Parathyroid adenoma (tissue), 2 donors: ENCODE measurements at regions not wholly inside any gene's neighbourhood (a gene's known extent, or its start where the extent isn't known, plus 50 kb on each side); places are given as distances from the start of the nearest gene placed in this dataset.

ENCODE experiments used
- H2AFZ ChIP-seq: fragments of 300-600 bp; sonication (generic); one replicate; pipeline ENCODE4 v1.7.0; 2017; ENCODE audit warnings: antibody characterized with exemption, mild to moderate bottlenecking
- H3K27ac ChIP-seq: fragments of 300-600 bp; sonication (generic); one replicate; pipeline ENCODE4 v1.7.0; 2017
- H3K27me3 ChIP-seq: fragments of 300-600 bp; sonication (generic); one replicate; pipeline ENCODE4 v1.7.0; 2017; ENCODE audit warnings: low read length; ENCODE audit not compliant: control insufficient read depth, insufficient read depth
- H3K36me3 ChIP-seq: fragments of 300-600 bp; sonication (generic); one replicate; pipeline ENCODE4 v1.7.0; 2017; ENCODE audit warnings: low read length; ENCODE audit not compliant: control insufficient read depth, insufficient read depth
- H3K4me1 ChIP-seq: fragments of 300-600 bp; sonication (generic); one replicate; pipeline ENCODE4 v1.7.0; 2017; ENCODE audit warnings: control low read depth
- H3K4me2 ChIP-seq: fragments of 300-600 bp; sonication (generic); one replicate; pipeline ENCODE4 v1.7.0; 2017; ENCODE audit warnings: low read length
- H3K4me3 ChIP-seq: fragments of 300-600 bp; sonication (generic); one replicate; pipeline ENCODE4 v1.7.0; 2017; ENCODE audit warnings: low read depth, low read length
- H3K79me2 ChIP-seq: fragments of 300-600 bp; sonication (generic); one replicate; pipeline ENCODE4 v1.7.0; 2017; ENCODE audit warnings: control low read depth
- H3K9ac ChIP-seq: fragments of 300-600 bp; sonication (generic); one replicate; pipeline ENCODE4 v1.7.0; 2017; ENCODE audit warnings: mild to moderate bottlenecking
- H3K9me3 ChIP-seq: fragments of 300-600 bp; sonication (generic); one replicate; pipeline ENCODE4 v1.7.0; 2017; ENCODE audit warnings: low read length; ENCODE audit not compliant: control insufficient read depth
- CTCF ChIP-seq: fragments of 300-600 bp; sonication (generic); IDR thresholded peaks from one replicate; pipeline ENCODE4 v1.7.0; 2017; ENCODE audit warnings: antibody characterized with exemption, mild to moderate bottlenecking
- donor health status: primary hyperparathyroidism.

GRCh38 chr9:80698725-80699410 lies 990.5 kb downstream of the TLE1 start:
- no peaks in the 10 kb centered on the region for H3K36me3 ChIP-seq
- TF ChIP-seq CTCF = no peak
- no peak overlapping the region for H2AFZ ChIP-seq
- H3K4me1 ChIP-seq = no peaks in the 10 kb centered on the region
- no peak overlapping the region for H3K4me3 ChIP-seq
- no peak overlapping the region for H3K27ac ChIP-seq
- H3K9me3 ChIP-seq = no peaks in the 10 kb centered on the region
- no peaks in the 10 kb centered on the region for H3K79me2 ChIP-seq
- no peak overlapping the region for H3K4me2 ChIP-seq
- H3K27me3 ChIP-seq = no peaks in the 10 kb centered on the region
- H3K9ac ChIP-seq = no peak overlapping the region

DNA sequence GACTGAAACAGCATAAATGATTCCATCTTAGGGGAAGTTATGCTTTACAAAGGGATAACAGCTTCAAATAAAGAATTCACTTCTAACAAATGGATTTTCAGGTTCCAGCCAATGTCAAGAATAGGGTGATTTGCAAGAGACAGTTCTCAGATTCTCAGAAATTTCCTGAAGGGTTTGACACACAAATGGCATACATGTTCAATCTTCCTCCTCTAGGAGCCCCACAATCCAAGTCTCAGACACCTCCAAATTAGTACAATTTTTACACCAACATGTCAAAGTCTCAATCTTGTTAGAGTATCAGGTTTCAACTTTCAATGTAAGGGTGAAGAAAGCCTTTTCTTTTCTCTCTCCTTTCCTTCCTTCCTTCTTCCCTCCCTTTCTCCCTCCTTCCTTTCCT lies 996.6 kb downstream of the TLE1 start:
- no peak for TF ChIP-seq CTCF
- Histone ChIP-seq H3K9ac (no peak overlapping the region), H3K4me3 (no peak overlapping the region), H3K79me2 (no peaks in the 10 kb centered on the region), H3K27me3 (no peaks in the 10 kb centered on the region), H3K9me3 (no peaks in the 10 kb centered on the region), H3K36me3 (no peaks in the 10 kb centered on the region), H3K4me1 (no peaks in the 10 kb centered on the region), H3K27ac (no peak overlapping the region), H3K4me2 (no peak overlapping the region), H2AFZ (no peak overlapping the region)

DNA sequence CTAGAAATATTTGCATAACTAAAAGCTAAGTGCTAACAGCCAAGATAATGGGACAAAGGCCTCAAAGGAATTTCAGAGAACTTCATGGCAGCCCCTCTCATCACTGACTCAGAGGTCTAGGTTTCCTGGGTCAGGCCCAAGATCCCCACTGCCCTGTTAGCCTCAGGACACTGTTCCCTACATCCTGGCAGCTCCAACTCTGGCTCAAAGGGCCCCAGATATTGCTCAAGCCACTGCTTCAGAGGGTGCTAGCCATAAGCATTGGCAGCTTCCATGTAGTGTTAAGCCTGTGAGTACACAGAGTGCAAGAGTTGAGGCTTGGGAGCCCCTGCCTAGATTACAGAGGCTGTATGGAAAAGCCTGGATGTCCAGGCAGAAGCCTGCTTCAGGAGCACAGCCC lies 998.1 kb downstream of the TLE1 start:
- H3K4me2 ChIP-seq = no peak overlapping the region
- TF ChIP-seq CTCF = no peak
- H3K79me2 ChIP-seq = no peaks in the 10 kb centered on the region
- no peak overlapping the region for H3K9ac ChIP-seq
- H3K27me3 ChIP-seq = no peaks in the 10 kb centered on the region
- no peaks in the 10 kb centered on the region for H3K4me1 ChIP-seq
- H3K4me3 ChIP-seq = no peak overlapping the region
- H2AFZ ChIP-seq = no peak overlapping the region
- H3K36me3 ChIP-seq = no peaks in the 10 kb centered on the region
- no peaks in the 10 kb centered on the region for H3K9me3 ChIP-seq
- no peak overlapping the region for H3K27ac ChIP-seq

DNA sequence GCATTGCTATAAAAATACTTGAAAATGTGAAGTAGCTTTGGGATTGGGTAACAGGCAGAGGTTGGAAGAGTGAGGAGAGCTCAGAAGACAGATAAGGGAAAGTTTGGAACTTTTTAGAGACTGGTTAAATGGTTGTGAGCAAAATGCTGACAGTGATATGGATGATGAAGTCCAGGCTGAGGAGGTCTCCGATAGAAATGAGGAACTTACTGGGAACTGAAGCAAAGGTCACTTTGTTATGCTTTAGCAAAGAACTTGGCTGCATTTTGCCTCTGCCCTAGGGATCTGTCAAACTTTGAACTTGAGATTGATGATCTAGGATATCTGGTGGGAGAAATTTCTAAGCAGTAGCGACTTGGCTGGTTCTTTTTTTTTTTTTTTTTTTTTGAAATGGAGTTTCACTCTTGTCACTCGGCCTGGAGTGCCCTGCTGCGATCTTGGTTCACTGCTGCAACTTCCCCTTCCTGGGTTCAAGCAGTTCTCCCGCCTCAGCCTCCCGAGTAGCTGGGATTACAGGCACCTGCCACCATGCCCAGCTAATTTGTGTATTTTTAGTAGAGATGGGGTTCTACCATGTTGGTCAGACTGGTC lies 998.9 kb downstream of the TLE1 start:
- no peaks in the 10 kb centered on the region for H3K36me3 ChIP-seq
- no peaks in the 10 kb centered on the region for H3K9me3 ChIP-seq
- H3K4me2 ChIP-seq = no peak overlapping the region
- no peaks in the 10 kb centered on the region for H3K27me3 ChIP-seq
- no peaks in the 10 kb centered on the region for H3K4me1 ChIP-seq
- TF ChIP-seq CTCF = no peak
- no peak overlapping the region for H3K9ac ChIP-seq
- H3K4me3 ChIP-seq = no peak overlapping the region
- H3K79me2 ChIP-seq = no peaks in the 10 kb centered on the region
- no peak overlapping the region for H3K27ac ChIP-seq
- H2AFZ ChIP-seq = no peak overlapping the region

DNA sequence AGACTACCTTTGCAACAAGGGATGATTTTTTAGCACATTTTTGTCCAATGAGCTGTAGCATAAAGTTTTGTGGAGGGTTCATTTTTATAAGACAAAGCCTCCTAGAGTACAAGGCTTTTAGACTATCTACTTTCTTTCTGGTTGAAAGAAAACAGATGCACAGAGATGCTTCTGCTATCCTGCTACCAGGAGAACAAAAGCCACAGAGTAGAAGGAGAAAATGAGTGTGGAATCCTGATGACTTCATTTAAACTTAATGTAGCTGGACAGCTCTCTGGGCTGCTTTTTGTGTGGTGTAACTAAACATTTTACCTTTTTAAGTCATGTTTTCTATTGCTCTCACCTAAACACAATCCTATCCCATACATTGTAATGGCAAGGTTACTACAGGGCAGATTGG lies 1009.4 kb downstream of the TLE1 start:
- Histone ChIP-seq H3K9ac (no peak overlapping the region), H3K27me3 (no peaks in the 10 kb centered on the region), H3K4me1 (no peaks in the 10 kb centered on the region), H3K27ac (no peak overlapping the region), H3K4me3 (no peak overlapping the region), H3K4me2 (no peak overlapping the region), H3K79me2 (no peaks in the 10 kb centered on the region), H2AFZ (no peak overlapping the region), H3K9me3 (no peaks in the 10 kb centered on the region), H3K36me3 (no peaks in the 10 kb centered on the region)
- no peak for TF ChIP-seq CTCF
